ENCODE measurements at regions not wholly inside any gene's neighbourhood (a gene's known extent, or its start where the extent isn't known, plus 50 kb on each side); places are given as distances from the start of the nearest gene placed in this dataset.

- no peaks in the 10 kb centered on the region for H3K27me3 ChIP-seq (ENCODE audit: insufficient read depth, low read depth, severe bottlenecking)
- H3K4me3 ChIP-seq (ENCODE audit: low read depth, low read length) = no peak overlapping the region
- no peaks in the 10 kb centered on the region for H3K36me3 ChIP-seq
- no peak overlapping the region for H3K27ac ChIP-seq
- no peaks in the 10 kb centered on the region for H3K9me3 ChIP-seq (ENCODE audit: severe bottlenecking)
- no peak for DNase-seq
- TF ChIP-seq, protein P1, sequence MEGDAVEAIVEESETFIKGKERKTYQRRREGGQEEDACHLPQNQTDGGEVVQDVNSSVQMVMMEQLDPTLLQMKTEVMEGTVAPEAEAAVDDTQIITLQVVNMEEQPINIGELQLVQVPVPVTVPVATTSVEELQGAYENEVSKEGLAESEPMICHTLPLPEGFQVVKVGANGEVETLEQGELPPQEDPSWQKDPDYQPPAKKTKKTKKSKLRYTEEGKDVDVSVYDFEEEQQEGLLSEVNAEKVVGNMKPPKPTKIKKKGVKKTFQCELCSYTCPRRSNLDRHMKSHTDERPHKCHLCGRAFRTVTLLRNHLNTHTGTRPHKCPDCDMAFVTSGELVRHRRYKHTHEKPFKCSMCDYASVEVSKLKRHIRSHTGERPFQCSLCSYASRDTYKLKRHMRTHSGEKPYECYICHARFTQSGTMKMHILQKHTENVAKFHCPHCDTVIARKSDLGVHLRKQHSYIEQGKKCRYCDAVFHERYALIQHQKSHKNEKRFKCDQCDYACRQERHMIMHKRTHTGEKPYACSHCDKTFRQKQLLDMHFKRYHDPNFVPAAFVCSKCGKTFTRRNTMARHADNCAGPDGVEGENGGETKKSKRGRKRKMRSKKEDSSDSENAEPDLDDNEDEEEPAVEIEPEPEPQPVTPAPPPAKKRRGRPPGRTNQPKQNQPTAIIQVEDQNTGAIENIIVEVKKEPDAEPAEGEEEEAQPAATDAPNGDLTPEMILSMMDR (IDR thresholded peaks at IDR 0.05; ENCODE audit: low read depth, low read length) = no peak
Observed at GRCh38 chr2:167401309-167401708, 513.0 kb downstream of the XIRP2 start.

GRCh38 chr2:167400546-167400945 lies 512.3 kb downstream of the XIRP2 start:
- Histone ChIP-seq H3K9me3 (ENCODE audit: severe bottlenecking) (no peaks in the 10 kb centered on the region), H3K27ac (no peak overlapping the region), H3K4me3 (ENCODE audit: low read depth, low read length) (no peak overlapping the region), H3K36me3 (no peaks in the 10 kb centered on the region), H3K27me3 (ENCODE audit: insufficient read depth, low read depth, severe bottlenecking) (no peaks in the 10 kb centered on the region)
- DNase-seq = no peak
- TF ChIP-seq, protein P1 (IDR thresholded peaks at IDR 0.05; ENCODE audit: low read depth, low read length) = no peak

- no peak for DNase-seq
- Histone ChIP-seq H3K27me3 (ENCODE audit: insufficient read depth, low read depth, severe bottlenecking) (no peaks in the 10 kb centered on the region), H3K27ac (no peak overlapping the region), H3K9me3 (ENCODE audit: severe bottlenecking) (no peaks in the 10 kb centered on the region), H3K4me3 (ENCODE audit: low read depth, low read length) (no peak overlapping the region), H3K36me3 (no peaks in the 10 kb centered on the region)
- TF ChIP-seq, protein P1 (IDR thresholded peaks at IDR 0.05; ENCODE audit: low read depth, low read length) = no peak
Observed at GRCh38 chr2:167398873-167399272, 510.6 kb downstream of the XIRP2 start.

DNA sequence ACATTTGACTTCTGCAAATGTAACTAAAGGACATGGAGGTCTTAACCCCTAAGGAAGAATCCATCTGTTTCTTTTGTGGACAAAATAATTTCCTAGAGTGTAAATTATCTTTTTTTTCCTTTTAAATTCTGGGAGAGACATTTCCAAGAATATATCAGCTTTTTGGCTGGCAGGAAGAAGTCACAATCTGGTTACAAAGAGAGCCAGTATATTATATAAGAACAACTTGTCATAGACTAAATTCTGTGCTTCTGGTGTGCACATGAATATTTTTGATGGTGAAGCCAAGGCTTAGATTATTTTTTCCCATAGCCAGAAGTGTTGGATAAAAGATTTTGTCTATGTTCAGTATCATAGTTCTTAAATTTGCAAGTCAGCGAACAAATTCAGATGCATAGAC lies 500.6 kb downstream of the XIRP2 start:
- TF ChIP-seq, protein P1 (IDR thresholded peaks at IDR 0.05; ENCODE audit: low read depth, low read length) = no peak
- DNase-seq = no peak
- Histone ChIP-seq H3K36me3 (no peaks in the 10 kb centered on the region), H3K27me3 (ENCODE audit: insufficient read depth, low read depth, severe bottlenecking) (no peaks in the 10 kb centered on the region), H3K27ac (no peak overlapping the region), H3K9me3 (ENCODE audit: severe bottlenecking) (no peaks in the 10 kb centered on the region), H3K4me3 (ENCODE audit: low read depth, low read length) (no peak overlapping the region)

- DNase-seq = no peak
- TF ChIP-seq, protein P1 (IDR thresholded peaks at IDR 0.05; ENCODE audit: low read depth, low read length) = no peak
- Histone ChIP-seq H3K4me3 (ENCODE audit: low read depth, low read length) (no peak overlapping the region), H3K36me3 (no peaks in the 10 kb centered on the region), H3K27me3 (ENCODE audit: insufficient read depth, low read depth, severe bottlenecking) (no peaks in the 10 kb centered on the region), H3K27ac (no peak overlapping the region), H3K9me3 (ENCODE audit: severe bottlenecking) (no peaks in the 10 kb centered on the region)
Observed at GRCh38 chr2:167388497-167388896, 500.2 kb downstream of the XIRP2 start.

DNA sequence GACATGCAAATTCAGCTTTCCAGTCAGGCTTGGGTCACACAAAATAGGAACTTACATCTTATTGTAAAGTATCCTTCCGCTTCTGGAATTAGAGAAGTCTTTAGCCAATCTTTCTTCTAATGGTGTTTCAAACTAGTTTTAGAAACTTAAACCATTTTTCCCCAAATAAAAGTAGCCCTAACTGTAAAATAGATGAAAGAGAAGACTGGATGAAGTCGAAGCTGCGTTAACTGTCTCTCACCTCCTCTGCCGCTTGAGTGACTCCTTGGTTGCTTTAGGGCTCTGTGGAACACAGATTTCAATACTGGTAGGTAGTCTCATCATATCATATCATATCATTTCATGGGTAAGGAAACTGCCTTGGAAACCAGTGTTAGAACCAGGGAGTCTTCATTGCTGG lies 498.4 kb downstream of the XIRP2 start:
- TF ChIP-seq, protein P1 (IDR thresholded peaks at IDR 0.05; ENCODE audit: low read depth, low read length) = no peak
- DNase-seq = no peak
- Histone ChIP-seq H3K27me3 (ENCODE audit: insufficient read depth, low read depth, severe bottlenecking) (no peaks in the 10 kb centered on the region), H3K4me3 (ENCODE audit: low read depth, low read length) (no peak overlapping the region), H3K36me3 (no peaks in the 10 kb centered on the region), H3K27ac (no peak overlapping the region), H3K9me3 (ENCODE audit: severe bottlenecking) (no peaks in the 10 kb centered on the region)

All from WERI-Rb-1 (cell line).